Kidney (tissue), 13 donors: ENCODE measurements at regions not wholly inside any gene's neighbourhood (a gene's known extent, or its start where the extent isn't known, plus 50 kb on each side); places are given as distances from the start of the nearest gene placed in this dataset.

ENCODE experiments used
- DNase-seq, 5 donors: peaks; one replicate each; pipeline ENCODE4 v3.0.0-alpha.2; 2013 to 2020
- FAIRE-seq: peaks from 2 replicates; lab custom pipeline; 2012; peaks lifted over from hg19 to GRCh38; lab: Jason Lieb, UNC
- H3K27ac ChIP-seq, 2 donors: one replicate each; pipeline ENCODE4 v1.7.0; 2013; ENCODE audit warnings: low read depth in 2 of 2, low read length in 2 of 2, inconsistent platforms in 1 of 2
- H3K27me3 ChIP-seq: one replicate; pipeline ENCODE4 v1.7.1; 2013; ENCODE audit warnings: low read length, inconsistent platforms; ENCODE audit not compliant: control insufficient read depth, insufficient read depth
- H3K36me3 ChIP-seq, 3 donors: one replicate each; pipeline versions ENCODE4 v1.7.0 to v1.7.1; 2013; ENCODE audit warnings: low read length in 3 of 3, control low read depth in 1 of 3, inconsistent platforms in 1 of 3; ENCODE audit not compliant: insufficient read depth in 3 of 3, control insufficient read depth in 2 of 3
- H3K4me1 ChIP-seq, 3 donors: one replicate each; pipeline versions ENCODE4 v1.7.0 to v1.7.1; 2013; ENCODE audit warnings: low read length in 3 of 3, inconsistent platforms in 1 of 3, low read depth in 1 of 3; ENCODE audit not compliant: control insufficient read depth in 2 of 3, insufficient read depth in 2 of 3
- H3K4me3 ChIP-seq, 3 donors: one replicate each; pipeline versions ENCODE4 v1.7.0 to v1.8.1; 2013; ENCODE audit warnings: low read length in 3 of 3, control low read depth in 1 of 3, inconsistent platforms in 1 of 3
- H3K9ac ChIP-seq, 3 donors: one replicate each; pipeline versions ENCODE4 v1.7.0 to v1.7.1; 2013; ENCODE audit warnings: low read length in 3 of 3, control low read depth in 1 of 3, inconsistent platforms in 1 of 3
- H3K9me3 ChIP-seq, 3 donors: one replicate each; pipeline versions ENCODE4 v1.7.0 to v1.7.1; 2013; ENCODE audit warnings: low read length in 3 of 3, control low read depth in 1 of 3, inconsistent platforms in 1 of 3; ENCODE audit not compliant: control insufficient read depth in 2 of 3, insufficient read depth in 1 of 3
- CTCF ChIP-seq: IDR thresholded peaks from 3 replicates; pipeline ENCODE4 v1.5.1; 2012; ENCODE audit warnings: mild to moderate bottlenecking, moderate library complexity, borderline replicate concordance; ENCODE audit not compliant: insufficient read depth; ENCODE audit errors: extremely low read depth
- intact Hi-C: fragments of 100-400 bp; cut with DNase I; formaldehyde crosslinking; loops from one replicate; pipeline ENCODE4 v1.11.1; 2022
- donor health status: control.
- donor health status: control.
- donor health status: control.
- donor health status: control.
- donor health status: control.
- donor health status: DM: yes; HTN: yes; CAD: no.
- donor health status: Normal renal cell carcinoma (clear cell type).

GRCh38 chr13:62022369-62022768 is 606.7 kb upstream of the PCDH20 start:
- H3K27ac ChIP-seq: no peak overlapping the region
- no peak for TF ChIP-seq CTCF
- no peak for DNase-seq
- intact Hi-C loops: no loop called here
- no peaks in the 10 kb centered on the region for H3K9me3 ChIP-seq
- H3K4me1 ChIP-seq: no peaks in the 10 kb centered on the region
- H3K27me3 ChIP-seq: no peaks in the 10 kb centered on the region
- no peak overlapping the region for H3K9ac ChIP-seq
- FAIRE-seq: no peak
- H3K36me3 ChIP-seq: no peaks in the 10 kb centered on the region
- no peak overlapping the region for H3K4me3 ChIP-seq

- no peaks in the 10 kb centered on the region for H3K4me1 ChIP-seq
- H3K27ac ChIP-seq: no peak overlapping the region
- TF ChIP-seq CTCF: no peak
- H3K27me3 ChIP-seq: no peaks in the 10 kb centered on the region
- DNase-seq (no peak), FAIRE-seq (no peak)
- intact Hi-C loops: no loop called here
- H3K4me3 ChIP-seq: no peak overlapping the region
- H3K36me3 ChIP-seq: no peaks in the 10 kb centered on the region
- H3K9me3 ChIP-seq: no peaks in the 10 kb centered on the region
- H3K9ac ChIP-seq: no peak overlapping the region
Measured at GRCh38 chr13:62019858-62020257, 604.2 kb upstream of the PCDH20 start.

GRCh38 chr13:62014299-62014698 is 598.6 kb upstream of the PCDH20 start:
- no peaks in the 10 kb centered on the region for H3K4me1 ChIP-seq
- DNase-seq: peak in 2 of 5 donors; percentile 64 to 67
- intact Hi-C loops: no loop called here
- H3K36me3 ChIP-seq: no peaks in the 10 kb centered on the region
- no peaks in the 10 kb centered on the region for H3K27me3 ChIP-seq
- peak overlapping the region in 2 of 3 donors; percentile 44 to 47 for H3K4me3 ChIP-seq
- peak overlapping the region in 1 of 3 donors; percentile 19 for H3K9ac ChIP-seq
- TF ChIP-seq CTCF: no peak
- H3K9me3 ChIP-seq: no peaks in the 10 kb centered on the region
- FAIRE-seq: peak; percentile 78
- no peak overlapping the region for H3K27ac ChIP-seq

DNA sequence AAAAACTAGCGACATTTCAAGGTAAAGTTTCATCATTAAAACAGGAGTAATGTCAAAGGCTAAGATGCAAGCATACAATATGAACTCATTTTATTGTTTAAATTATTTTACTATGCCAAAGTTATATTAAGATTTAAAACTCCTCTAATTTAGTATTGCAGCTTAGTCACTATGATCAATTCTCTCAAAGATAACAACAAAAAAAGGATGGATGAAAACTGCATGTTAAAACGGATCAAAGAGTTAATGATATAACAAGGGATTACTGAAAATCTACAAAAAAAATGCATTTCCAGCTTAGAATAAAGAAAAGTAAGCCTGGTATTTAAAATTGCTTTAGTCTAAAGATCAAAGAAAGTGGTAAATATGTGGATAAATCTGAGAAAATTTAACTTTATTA is 587.8 kb upstream of the PCDH20 start:
- Histone ChIP-seq H3K9me3 (no peaks in the 10 kb centered on the region), H3K36me3 (no peaks in the 10 kb centered on the region), H3K4me1 (no peaks in the 10 kb centered on the region), H3K9ac (no peak overlapping the region), H3K27ac (no peak overlapping the region), H3K4me3 (no peak overlapping the region), H3K27me3 (no peaks in the 10 kb centered on the region)
- no peak for TF ChIP-seq CTCF
- FAIRE-seq (peak; percentile 6), DNase-seq (no peak)
- intact Hi-C loops: no loop called here
